ENCODE measurements at regions not wholly inside any gene's neighbourhood (a gene's known extent, or its start where the extent isn't known, plus 50 kb on each side); places are given as distances from the start of the nearest gene placed in this dataset.
"Not testable (repeated sequence)": the region's sequence is repeated elsewhere in the genome, so short reads cannot be mapped to it uniquely, and the experiment has no call there.

DNA sequence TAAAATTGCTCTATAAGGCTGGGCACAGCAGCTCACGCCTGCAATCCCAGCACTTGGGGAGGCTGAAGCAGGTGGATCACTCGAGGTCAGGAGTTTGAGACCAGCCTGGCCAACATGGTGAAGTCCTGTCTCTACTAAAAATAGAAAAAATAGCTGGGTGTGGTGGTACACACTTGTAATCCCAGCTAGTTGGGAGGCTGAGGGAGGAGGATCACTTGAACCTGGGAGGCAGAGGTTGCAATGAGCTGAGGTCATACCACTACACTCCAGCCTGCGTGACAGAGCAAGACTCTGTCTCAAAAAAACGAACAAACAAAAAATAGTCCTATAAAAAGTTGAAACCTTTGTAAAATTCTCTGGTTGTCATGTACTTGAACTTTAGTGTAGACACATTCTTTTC lies 93.0 kb upstream of the KIF26B start:
- DNase-seq: not testable (repeated sequence)

DNA sequence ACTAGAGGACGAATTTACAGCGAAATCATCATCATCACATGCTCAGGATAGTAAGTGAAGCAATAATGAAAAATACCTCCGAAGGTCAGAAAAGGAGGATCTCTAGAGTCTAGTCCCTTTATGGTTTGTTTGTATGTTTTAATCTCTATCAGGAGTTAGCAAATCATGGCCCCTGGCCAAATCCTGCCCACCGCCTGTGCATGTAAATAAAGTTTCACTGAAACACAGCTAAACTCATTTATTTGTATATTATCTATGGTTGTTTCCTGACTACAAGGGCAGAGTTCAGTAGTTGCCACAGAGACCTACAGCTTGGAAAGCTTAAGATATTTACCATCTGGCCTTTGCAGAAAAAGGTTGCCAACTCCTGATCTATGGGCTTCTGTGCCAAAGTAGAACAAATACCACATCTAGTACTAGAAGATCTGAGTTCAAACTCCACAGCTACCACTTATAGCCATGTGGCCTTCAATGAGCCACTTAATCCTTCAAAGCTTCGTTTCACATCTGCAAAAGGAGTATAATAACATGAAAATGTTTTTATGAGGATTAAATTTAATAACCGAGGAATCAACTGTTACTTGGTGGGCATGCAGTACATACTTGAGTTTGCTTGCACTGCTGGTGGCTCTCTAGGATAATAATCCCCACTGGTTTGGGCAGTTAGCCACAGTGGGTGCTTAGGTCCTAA lies 94.0 kb upstream of the KIF26B start:
- no peak for DNase-seq

DNA sequence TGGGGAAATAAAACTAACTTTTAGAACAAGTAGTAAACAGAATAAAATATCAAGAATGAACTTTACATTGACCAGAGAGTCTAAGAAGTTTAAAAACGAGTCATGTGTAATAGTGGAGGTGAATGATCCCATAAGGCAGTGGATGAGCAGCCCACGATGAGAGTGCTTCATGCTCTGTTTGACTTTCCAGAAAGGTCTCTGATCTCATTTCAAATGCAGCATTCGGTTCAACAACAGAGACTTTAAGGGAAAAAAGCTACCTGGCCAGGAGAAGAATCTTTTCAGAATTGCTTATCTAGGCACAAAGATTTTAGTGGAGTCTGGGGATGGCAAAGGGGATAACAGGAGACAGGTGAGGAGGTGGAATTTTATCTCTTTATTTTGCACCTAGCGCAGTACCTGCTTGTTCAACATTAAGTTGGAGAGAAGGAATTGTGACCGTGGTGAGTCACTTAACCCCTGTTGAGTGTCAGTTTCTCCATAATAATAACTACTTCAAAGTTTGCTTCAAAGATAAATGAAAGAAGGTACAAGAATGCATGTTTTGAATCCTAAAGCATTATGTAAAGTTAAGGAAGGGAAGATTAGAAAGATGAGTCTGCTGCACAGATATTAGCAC lies 94.9 kb upstream of the KIF26B start:
- no peak for DNase-seq

DNA sequence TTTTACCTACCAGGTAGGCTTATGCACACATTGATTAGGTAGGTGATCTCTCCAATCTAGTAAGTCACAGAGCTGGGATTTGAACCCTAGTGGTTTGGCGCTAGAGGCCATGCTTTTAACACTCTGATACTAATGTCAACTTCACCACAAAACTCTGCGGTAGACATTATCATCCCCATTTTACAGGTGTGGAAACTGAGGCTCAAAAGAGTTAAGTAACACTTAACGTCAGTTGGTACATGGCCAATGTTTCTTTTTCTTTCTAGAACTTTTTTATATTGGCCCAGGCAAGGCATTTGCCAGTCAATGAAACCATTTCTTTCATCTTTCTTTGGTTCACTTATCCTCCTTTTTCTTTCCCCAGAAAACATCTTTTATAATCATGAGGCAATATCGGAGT lies 95.9 kb upstream of the KIF26B start:
- DNase-seq: no peak

DNA sequence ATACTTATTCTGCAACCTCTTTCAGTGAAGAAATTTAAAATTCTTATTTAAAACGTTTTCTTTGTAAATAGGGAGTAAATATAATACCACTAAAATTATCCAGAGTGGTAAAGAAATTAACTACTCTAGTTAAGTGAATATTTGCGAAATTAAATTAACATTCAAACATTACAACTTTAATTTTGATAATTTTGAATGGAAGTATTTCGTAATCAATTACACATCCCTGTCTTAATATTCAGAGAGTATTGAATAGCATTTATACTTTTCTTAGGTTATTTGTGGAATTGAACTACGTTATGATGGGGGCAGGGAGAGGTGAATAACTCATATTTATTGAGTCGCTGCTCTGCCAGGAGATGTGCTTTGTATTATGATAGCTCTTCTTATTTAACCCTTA lies 96.3 kb upstream of the KIF26B start:
- no peak for DNase-seq

DNA sequence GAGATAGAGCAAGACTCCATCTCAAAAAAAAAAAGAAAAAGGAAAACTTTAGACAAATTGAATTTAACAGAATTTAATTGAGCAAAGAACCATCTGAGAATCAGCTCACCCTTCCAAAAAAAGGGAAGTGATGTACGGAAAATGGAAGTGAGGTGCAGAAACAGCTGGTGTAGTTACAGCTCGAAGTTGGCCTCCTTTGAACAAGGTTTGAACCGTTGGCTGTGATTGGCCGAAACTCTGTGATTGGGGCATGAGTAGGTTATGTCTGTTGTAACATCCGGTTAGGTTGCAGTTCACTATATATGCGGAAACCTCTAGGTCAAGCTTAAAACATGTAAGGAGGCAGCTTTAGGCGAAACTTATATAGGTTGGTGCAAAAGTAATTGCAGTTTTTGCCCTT lies 97.9 kb upstream of the KIF26B start:
- no peak for DNase-seq

DNA sequence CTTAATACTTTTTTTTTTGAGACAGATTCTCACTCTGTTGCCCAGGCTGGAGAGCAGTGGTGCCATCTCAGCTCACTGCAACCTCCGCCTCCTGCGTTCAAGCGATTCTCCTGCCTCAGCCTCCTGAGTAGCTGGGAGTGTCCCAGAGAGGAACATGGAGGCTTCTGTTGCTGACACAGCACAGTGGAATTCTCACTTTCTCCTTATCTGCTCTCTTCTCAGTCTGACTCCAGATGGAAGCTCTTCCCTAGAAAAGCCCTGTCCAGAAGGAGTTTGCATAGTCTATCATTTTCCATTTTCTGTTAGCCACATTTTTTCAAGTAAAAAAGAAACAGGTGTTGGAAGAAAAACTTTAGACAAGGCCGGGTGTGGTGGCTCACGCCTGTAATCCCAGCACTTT lies 98.5 kb upstream of the KIF26B start:
- DNase-seq: not testable (repeated sequence)

DNA sequence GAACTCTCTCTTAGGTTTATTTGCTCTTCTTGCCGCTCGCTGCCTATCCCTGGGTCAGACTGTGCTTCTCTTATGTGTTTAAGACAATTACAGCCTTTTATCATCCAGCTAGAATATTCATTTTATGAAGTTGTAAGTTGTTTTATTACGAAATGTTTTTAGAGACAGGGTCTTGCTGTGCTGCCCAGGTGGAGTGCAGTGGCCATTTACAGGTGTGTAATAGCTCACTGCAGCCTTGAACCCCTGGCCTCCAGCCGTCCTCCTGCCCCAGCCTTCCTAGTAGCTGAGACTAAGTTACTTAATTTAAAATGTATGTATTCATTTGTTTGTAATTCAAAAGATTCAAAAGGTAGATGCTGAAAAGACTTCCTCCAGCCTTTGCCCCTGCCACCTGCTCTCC lies 99.0 kb upstream of the KIF26B start:
- DNase-seq: no peak

DNA sequence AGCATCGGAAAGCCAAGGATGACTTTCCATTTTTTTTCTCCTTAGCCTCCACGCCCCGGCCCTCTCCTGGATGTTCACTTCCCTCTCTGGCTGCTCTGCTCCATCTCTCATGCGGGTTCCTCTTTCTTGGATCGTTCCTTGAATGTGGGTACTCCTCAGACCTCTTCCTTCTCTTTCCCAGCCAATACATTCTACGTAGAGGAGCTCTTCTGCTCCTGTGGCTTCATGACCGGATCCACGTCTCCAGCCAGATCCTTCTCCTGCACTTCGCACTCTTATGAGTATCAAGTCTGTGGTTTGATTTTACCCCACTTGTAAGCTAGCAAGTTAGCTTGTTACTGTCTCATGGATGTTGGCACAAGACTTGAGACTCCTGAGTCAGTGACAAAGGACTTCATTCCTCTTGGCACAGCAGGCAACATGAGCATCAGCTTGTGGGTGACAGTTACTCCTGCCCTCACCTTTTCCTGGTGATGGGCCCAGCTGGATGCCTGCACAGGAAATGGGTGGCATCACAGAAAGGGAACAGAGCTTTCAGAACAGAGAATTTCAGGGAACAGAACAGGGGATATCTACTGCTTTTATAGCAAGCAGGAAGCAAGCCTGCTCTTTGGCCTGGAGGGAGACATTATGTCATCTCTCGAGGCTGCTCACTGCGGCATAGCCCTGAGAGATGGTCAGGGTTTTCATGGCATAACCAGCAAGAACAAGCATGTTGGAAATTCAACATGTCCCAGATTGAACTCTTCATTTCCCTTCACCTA lies 100.1 kb upstream of the KIF26B start:
- no peak for DNase-seq

DNA sequence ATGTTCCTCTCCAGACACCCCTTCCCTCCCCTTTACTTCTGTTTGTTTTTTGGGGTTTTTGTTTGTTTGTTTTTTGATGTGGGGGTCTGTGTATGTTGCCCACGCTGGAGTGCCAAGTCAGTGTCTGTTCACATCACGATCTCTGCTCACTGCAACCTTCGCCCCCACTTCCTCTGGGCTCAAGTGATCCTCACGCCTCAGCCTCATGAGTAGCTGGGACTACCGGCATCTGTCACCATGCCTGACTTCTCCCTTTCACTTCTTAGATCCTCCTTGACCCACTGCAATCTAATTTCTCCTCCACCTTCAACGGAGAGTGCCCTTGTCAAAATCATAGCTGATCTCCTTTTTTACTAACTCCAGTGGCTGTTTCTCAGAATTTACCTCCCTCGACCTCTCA lies 100.7 kb upstream of the KIF26B start:
- DNase-seq: no peak

DNA sequence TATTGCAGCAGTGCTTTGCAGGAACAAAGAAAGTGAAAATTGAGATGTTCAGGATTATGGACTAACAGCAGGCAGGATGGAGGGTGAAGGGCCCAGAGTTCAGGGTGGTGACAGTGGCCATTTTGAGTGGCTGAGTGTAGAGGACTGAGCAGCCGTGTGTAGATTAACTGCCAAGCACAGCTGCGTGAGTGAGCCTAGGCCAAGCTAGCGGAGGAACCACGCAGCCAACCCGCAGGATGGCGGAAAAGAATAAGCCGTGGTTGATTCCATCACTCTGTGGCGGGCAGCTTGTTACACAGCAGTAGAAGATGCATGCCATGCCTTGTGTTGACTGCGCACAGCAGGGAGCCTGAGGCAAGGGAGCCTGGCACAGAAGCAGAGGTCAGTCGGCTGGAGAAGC lies 102.5 kb upstream of the KIF26B start:
- DNase-seq: no peak

DNA sequence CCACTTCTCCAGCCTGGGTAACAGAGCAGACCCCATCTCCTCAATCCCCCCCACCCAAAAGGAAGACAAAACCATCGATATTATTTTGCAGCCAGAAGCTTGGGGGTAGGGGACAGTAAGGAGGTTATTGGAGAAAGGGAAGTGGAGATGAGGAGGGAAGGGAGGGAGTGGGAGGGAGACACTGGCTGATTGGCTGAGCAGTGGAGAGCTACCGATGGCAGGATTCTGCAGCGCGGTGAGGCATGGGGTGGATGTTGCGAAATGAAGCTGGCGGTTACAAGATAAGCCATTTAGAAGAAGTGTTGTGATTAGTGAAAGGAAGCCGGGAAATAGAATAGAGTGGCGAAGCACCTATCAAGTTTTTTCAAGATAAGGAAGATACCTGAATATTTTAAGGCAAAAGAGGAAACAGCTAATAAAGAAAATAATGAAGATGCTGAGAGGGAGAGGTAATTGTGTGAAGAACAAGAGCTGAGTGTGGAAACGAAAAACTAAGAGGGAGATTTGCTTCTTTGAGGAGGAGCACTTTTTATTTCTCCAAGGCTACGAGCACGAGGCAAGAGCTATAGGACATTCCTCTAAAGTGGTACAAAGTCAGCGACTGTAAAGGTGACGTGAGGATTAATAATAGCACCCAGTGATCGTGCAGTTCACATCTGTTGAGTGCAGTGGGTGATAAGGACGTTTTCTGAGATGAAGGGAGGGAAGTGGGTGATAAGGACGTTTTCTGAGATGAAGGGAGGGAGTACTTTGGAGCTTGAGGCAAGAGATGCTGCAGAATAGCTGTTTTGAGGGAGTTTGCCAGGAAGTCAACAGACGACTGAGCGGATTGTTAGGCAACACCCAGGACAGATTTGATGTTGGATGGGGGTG lies 103.2 kb upstream of the KIF26B start:
- no peak for DNase-seq

DNA sequence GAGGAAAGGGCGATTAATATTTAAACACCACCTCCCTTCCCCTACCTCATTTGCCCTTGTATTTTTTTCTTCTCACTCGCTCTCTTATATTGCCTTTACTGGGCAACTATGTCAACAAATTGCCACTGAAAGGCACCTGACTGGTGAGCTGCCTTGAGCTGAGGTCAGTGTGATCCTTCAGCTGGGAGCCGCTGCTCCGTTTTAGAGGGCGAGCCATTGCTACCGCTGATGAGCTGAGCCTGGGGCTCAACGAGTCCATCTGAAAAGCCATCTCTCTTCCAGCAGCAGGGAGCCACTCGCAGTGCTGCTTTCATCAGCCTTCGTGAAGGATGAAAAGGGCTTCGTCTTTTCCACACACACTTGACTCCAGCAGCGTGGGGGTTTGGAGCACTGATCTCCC lies 108.0 kb upstream of the KIF26B start:
- no peak for DNase-seq

DNA sequence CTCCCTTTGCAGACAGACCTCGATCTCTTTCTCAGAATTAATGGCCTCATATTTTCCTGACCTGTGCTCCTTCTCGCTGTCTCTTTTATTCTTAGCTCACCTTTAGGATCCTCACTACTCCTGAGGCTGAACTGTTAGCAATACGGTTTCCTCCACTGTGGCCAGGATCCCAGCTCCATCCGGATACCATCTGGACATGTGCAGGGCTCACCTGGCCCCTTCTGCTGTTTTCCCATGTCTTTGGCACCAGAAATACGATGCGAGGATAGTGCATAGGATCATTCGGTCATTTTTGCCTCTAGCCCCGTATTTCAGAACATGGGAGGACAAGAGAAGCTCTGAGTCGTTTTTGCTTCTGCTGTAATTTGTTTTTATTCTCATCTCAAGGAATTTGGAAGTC lies 108.5 kb upstream of the KIF26B start:
- DNase-seq: no peak

DNA sequence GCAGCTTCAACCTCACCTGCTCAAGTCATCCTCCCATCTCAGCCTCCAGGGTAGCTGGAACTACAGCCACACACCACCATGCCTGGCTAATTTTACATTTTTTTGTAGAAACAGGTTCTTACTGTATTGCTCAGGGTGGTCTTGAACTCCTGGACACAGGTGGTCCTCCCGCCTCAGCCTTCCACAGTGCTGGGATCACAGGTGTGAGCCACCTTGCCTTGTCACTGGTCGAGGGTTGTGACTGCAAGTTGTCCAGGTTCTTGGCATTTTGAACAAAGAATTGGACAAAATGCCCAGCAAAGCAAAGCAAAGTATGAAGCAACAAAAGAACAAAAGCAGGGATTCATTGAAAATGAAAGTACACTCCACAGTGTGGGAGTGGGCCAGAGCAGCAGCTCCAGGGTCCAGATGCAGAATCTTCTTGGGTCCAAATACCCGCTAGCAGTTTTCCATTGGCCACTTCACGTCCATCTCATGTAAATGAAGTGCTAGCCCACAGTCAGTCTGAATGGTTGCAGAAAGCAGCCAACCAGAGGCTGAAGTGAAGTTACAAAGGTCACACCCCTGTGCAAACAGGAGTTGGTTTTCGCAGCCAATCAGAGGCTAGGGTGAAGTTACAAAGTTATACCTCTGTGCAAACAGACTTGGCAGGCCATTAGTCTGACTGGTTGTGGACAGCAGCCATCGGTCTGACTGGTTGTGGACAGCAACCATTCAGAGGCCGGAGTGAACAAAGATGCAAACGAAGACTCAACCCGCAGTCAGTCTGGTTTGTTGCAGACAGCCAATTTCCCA lies 109.5 kb upstream of the KIF26B start:
- DNase-seq: no peak

DNA sequence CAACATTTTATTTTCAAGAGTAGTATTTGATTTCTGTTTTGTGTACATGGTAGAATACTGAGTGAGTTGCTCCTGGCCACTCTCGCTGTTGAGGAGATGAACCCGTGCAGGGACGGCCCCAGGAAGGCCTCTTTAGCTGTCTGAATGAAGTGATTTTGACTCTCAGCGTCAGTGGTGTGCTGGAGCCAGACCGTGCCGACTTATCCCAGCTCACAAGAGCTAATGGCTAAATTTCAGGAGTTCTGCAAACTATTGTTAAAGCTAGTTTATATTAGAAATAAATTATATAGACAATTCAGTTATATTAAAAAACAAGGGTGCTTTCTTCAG lies 111.2 kb upstream of the KIF26B start:
- no peak for DNase-seq

DNA sequence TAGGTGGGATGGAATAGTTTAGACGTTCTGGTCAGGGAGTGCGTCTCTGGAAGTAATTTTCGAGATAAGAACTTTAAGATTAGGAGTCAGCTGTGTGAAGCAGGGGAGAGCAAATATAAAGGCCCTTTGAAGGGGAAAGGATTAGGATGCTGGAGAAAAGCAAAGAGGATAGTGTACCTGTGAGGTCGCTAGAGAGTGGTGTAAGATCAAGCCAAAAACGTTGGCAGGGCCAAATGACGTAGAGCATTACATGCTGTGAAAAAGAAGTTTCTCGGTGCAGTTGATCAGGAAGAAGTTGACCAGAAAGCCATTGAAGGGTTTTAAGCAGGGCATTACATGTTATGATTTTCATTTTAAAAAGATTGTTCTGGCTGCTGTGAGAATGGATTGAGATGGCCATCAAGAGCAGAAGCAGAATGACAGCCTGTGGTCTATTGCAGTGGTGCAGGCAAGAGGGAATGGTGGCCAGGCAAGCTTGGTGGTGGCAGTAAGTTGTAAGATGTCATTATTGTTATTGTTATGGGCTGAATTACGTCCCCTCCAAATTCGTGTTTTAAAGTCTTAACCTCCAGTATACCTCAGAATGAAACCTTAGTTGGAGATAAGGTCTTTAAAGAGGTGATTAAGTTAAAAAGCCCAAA lies 113.6 kb upstream of the KIF26B start:
- DNase-seq: no peak

DNA sequence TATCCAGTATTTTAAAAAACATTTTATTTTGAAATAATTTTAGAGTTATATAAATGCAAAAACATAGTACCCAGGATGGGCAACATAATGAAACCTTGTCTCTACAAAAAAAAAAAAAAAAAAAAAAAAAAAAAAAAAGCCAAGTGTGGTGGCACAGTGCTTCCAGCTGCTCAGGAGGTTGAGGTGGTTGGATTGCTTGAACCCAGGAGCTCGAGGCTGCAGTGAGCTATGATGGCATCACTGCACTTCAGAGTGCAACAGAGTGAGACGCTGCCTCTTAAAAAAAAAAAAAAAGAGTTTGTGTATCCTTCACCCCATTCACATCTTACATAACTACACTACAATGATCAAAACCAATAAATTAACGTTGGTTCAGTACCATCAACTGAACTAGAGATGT lies 115.6 kb upstream of the KIF26B start:
- DNase-seq: no peak

DNA sequence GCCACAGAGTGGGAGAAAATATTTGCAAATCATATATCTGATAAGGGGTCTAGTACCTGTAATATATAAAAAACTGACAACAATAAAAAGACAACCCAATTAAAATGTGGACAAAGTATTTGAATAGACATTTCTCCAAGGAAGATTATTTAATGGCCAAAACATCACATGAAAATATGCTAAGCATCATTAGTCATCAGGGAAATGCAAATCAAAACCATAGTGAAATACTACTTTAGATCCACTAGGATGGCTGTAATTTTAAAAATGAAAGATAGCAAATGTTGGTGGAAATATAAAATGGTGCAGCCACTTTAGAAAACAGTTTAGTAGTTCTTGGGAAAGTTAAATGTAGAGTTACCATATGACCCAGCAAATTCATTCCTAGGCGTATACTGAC lies 118.7 kb upstream of the KIF26B start:
- DNase-seq: no peak

DNA sequence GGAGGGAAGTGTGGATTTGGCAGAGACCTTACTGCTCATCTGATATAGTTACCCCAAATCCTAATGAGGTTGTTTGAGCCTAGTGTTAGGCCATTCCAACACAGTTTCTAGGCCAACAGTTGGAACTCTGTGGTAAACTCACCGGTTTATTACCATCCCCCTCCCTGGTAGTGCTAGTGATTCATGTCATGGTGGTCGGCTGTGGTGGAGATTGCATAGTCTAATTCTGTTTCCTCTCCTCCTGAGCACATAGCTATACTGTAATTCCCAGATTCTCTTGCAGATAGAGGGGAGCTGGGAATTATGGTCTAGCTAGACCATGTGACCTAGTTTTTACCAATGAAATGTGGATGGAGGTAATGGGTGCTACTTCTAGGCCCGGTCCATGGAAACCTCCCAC lies 123.7 kb upstream of the KIF26B start:
- DNase-seq: no peak

DNA sequence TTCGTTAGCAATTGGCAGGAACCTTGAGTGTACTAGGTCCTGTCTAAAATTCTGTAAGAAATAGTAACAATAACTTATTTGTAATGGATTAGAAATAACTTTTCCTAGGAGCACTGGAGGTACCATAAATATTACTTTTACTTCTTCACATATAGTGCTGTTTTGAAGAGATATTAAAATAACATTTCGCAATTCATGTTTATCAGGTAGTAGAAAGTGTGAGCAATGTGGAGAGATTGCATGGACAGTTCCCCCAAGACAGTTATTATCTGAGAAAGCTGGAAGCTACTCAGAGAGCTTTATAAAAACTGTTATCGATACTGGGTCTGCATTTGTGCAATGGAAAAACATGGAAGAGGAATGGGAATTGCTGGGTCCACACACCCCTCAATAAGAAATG lies 128.5 kb upstream of the KIF26B start:
- DNase-seq: no peak

DNA sequence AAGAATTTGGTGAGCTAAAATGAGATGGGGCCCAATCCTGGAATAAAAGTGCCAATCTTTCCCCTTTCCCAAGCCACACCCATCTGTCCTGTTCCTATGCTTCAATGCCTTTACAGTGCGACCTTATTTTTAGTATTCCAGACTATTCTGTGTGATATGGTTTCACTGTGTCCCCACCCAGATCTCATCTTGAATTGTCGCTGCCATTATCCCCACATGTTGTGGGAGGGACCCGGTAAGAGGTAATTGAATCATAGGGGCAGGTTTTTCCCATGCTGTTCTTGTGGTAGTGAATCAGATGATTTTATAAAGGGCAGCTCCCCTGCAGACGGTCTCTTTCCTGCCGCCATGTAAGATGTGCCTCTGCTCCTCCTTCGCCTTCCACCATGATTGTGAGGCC lies 129.3 kb upstream of the KIF26B start:
- no peak for DNase-seq
